ENCODE measurements at regions not wholly inside any gene's neighbourhood (a gene's known extent, or its start where the extent isn't known, plus 50 kb on each side); places are given as distances from the start of the nearest gene placed in this dataset.

GRCh38 chr12:98416845-98417244 lies 98.5 kb upstream of the TMPO start:
- Histone ChIP-seq H3K36me3 (ENCODE audit: control insufficient read depth in 2 of 2, insufficient read depth in 2 of 2, low read length in 1 of 2) (no peaks in the 10 kb centered on the region), H3K4me3 (no peak overlapping the region), H3K27me3 (replicated peaks in 1 of 2; ENCODE audit: control insufficient read depth in 2 of 2, insufficient read depth in 2 of 2, low read length in 1 of 2) (no peaks in the 10 kb centered on the region), H3K79me2 (ENCODE audit: control insufficient read depth, insufficient read depth, low read length) (no peaks in the 10 kb centered on the region), H4K20me1 (ENCODE audit: control insufficient read depth, insufficient read depth) (no peaks in the 10 kb centered on the region), H2AFZ (ENCODE audit: control insufficient read depth, low read depth, low read length) (no peak overlapping the region), H3K4me1 (ENCODE audit: control insufficient read depth, insufficient read depth, low read length) (no peaks in the 10 kb centered on the region), H3K27ac (ENCODE audit: control insufficient read depth, insufficient read depth) (no peak overlapping the region), H3K4me2 (ENCODE audit: control insufficient read depth, insufficient read depth) (no peak overlapping the region), H3K9ac (ENCODE audit: control insufficient read depth, insufficient read depth, low read length) (no peak overlapping the region), H3K9me3 (replicated peaks; ENCODE audit: control insufficient read depth, insufficient read depth, low read length) (no peaks in the 10 kb centered on the region)
- CTCF ChIA-PET = interaction anchor here (1.0 to 1.4 kb wide), 4 partner anchors 12 to 236 kb away, joined by 3 to 4 read pairs (median 3); no protein-coding TSS in a partner anchor
- POLR2A ChIA-PET = interaction anchor here (0.6 kb wide), 1 partner anchor 1042 kb away, joined by 3 read pairs; no protein-coding TSS in a partner anchor
- no peak for FAIRE-seq
- peak in 1 of 3 experiments; percentile 3; a peak in 1 of 6 replicates for TF ChIP-seq CTCF (IDR thresholded peaks at IDR 0.05 in 2 of 3, conservative IDR thresholded peaks at IDR 0.05 in 1 of 3; ENCODE audit: control insufficient read depth in 2 of 3, extremely low read depth in 1 of 3, insufficient read depth in 1 of 3, low read depth in 3 of 3, low read length in 3 of 3)
- TF ChIP-seq SMC3 (IDR thresholded peaks at IDR 0.05; ENCODE audit: borderline replicate concordance, low read length) = no peak
- SMC1A ChIA-PET (ENCODE audit: uncharacterized antibody, unreplicated experiment) = interaction anchor here (0.8 to 1.7 kb wide), 3 partner anchors 9 to 268 kb away, joined by 3 to 4 read pairs (median 3); no protein-coding TSS in a partner anchor
- BruUV-seq (replicated peaks) = no TSS peak
- intact Hi-C loops (cut with micrococcal nuclease; ENCODE audit: unreplicated experiment) = no loop called here
- DNase-seq (ENCODE audit: low read depth, low spot score) = no peak
- ATAC-seq = peak; percentile 53
- RAD21 ChIA-PET (ENCODE audit: unreplicated experiment) = interaction anchor here (0.7 to 1.2 kb wide), 2 partner anchors 13 to 1982 kb away, joined by 3 to 4 read pairs; no protein-coding TSS in a partner anchor
- 58% methylated on average over 3 of the region's 4 CpGs for WGBS (ENCODE audit: insufficient coverage, insufficient replicate concordance, low lambda C conversion rate, missing lambda C conversion rate)
- in situ Hi-C loops (cut with MboI) = no loop called here

GRCh38 chr12:98417266-98417665 lies 98.1 kb upstream of the TMPO start:
- ATAC-seq = peak; percentile 9; the same call in 2 of the 3 replicates
- H4K20me1 ChIP-seq (ENCODE audit: control insufficient read depth, insufficient read depth) = no peaks in the 10 kb centered on the region
- H3K9me3 ChIP-seq (replicated peaks; ENCODE audit: control insufficient read depth, insufficient read depth, low read length) = no peaks in the 10 kb centered on the region
- in situ Hi-C loops (cut with MboI) = no loop called here
- no peaks in the 10 kb centered on the region for H3K36me3 ChIP-seq (ENCODE audit: control insufficient read depth in 2 of 2, insufficient read depth in 2 of 2, low read length in 1 of 2)
- no peak for DNase-seq (ENCODE audit: low read depth, low spot score)
- no peak overlapping the region for H3K4me3 ChIP-seq
- intact Hi-C loops (cut with micrococcal nuclease; ENCODE audit: unreplicated experiment) = no loop called here
- FAIRE-seq = no peak
- ChIA-PET POLR2A (no interaction called here), RAD21 (ENCODE audit: unreplicated experiment) (no interaction called here), CTCF (interaction anchor here (0.9 to 1.4 kb wide), 8 partner anchors 10 to 235 kb away, joined by 3 to 4 read pairs (median 3); no protein-coding TSS in a partner anchor), SMC1A (ENCODE audit: uncharacterized antibody, unreplicated experiment) (interaction anchor here (0.8 to 1.7 kb wide), 4 partner anchors 9 to 269 kb away, joined by 3 to 4 read pairs (median 3); no protein-coding TSS in a partner anchor)
- H3K27me3 ChIP-seq (replicated peaks in 1 of 2; ENCODE audit: control insufficient read depth in 2 of 2, insufficient read depth in 2 of 2, low read length in 1 of 2) = no peaks in the 10 kb centered on the region
- no peak overlapping the region for H3K27ac ChIP-seq (ENCODE audit: control insufficient read depth, insufficient read depth)
- H2AFZ ChIP-seq (ENCODE audit: control insufficient read depth, low read depth, low read length) = no peak overlapping the region
- 50% methylated on average over 2 of the region's 2 CpGs for WGBS (ENCODE audit: insufficient coverage, insufficient replicate concordance, low lambda C conversion rate, missing lambda C conversion rate)
- H3K4me2 ChIP-seq (ENCODE audit: control insufficient read depth, insufficient read depth) = no peak overlapping the region
- no peaks in the 10 kb centered on the region for H3K79me2 ChIP-seq (ENCODE audit: control insufficient read depth, insufficient read depth, low read length)
- no TSS peak for BruUV-seq (replicated peaks)
- no peak overlapping the region for H3K9ac ChIP-seq (ENCODE audit: control insufficient read depth, insufficient read depth, low read length)
- H3K4me1 ChIP-seq (ENCODE audit: control insufficient read depth, insufficient read depth, low read length) = no peaks in the 10 kb centered on the region
- TF ChIP-seq ZNF687 (IDR thresholded peaks at IDR 0.05) = no peak
- TF ChIP-seq ATF3 (IDR thresholded peaks at IDR 0.05; ENCODE audit: borderline replicate concordance, extremely low read depth, low read depth, low read length) = no peak
- no peak for TF ChIP-seq TARDBP (IDR thresholded peaks at IDR 0.05; ENCODE audit: borderline replicate concordance)
- TF ChIP-seq KDM1A (IDR thresholded peaks at IDR 0.05; ENCODE audit: borderline replicate concordance) = no peak
- no peak for TF ChIP-seq HDGF (IDR thresholded peaks at IDR 0.05)
- TF ChIP-seq POU2F2 (IDR thresholded peaks at IDR 0.05; ENCODE audit: borderline replicate concordance, low read depth, low read length) = no peak
- TF ChIP-seq WRNIP1 (IDR thresholded peaks at IDR 0.05; ENCODE audit: borderline replicate concordance, low read depth, low read length) = no peak
